GM23338 (cell line): ENCODE measurements at regions not wholly inside any gene's neighbourhood (a gene's known extent, or its start where the extent isn't known, plus 50 kb on each side); places are given as distances from the start of the nearest gene placed in this dataset.
"Not testable (repeated sequence)": the region's sequence is repeated elsewhere in the genome, so short reads cannot be mapped to it uniquely, and the experiment has no call there.

Source experiments
- EZH2phosphoT487 ChIP-seq: fragments of 200-600 bp; sonication (generic); IDR thresholded peaks from one replicate; pipeline ENCODE4 v1.8.1; 2018; ENCODE audit warnings: antibody characterized with exemption; ENCODE audit not compliant: unreplicated experiment
- REST ChIP-seq: IDR thresholded peaks from one replicate; pipeline ENCODE4 v1.6.1; 2018; ENCODE audit warnings: antibody characterized with exemption; ENCODE audit not compliant: unreplicated experiment
- TF ChIP-seq, protein P1 (sequence below), 2 experiments: fragments of 200-600 bp in 1 of 2; sonication (generic) in 1 of 2; conservative IDR thresholded peaks; 2 replicates each; pipeline versions ENCODE4 v1.5.1 to v1.6.1; 2016 to 2017; ENCODE audit warnings: antibody characterized with exemption in 2 of 2, low read depth in 2 of 2, mild to moderate bottlenecking in 2 of 2, moderate library complexity in 1 of 2

GRCh38 chr11:45016446-45016845 lies 65.8 kb upstream of the TP53I11 start:
- TF ChIP-seq REST, EZH2phosphoT487: not testable (repeated sequence)
- TF ChIP-seq, protein P1, sequence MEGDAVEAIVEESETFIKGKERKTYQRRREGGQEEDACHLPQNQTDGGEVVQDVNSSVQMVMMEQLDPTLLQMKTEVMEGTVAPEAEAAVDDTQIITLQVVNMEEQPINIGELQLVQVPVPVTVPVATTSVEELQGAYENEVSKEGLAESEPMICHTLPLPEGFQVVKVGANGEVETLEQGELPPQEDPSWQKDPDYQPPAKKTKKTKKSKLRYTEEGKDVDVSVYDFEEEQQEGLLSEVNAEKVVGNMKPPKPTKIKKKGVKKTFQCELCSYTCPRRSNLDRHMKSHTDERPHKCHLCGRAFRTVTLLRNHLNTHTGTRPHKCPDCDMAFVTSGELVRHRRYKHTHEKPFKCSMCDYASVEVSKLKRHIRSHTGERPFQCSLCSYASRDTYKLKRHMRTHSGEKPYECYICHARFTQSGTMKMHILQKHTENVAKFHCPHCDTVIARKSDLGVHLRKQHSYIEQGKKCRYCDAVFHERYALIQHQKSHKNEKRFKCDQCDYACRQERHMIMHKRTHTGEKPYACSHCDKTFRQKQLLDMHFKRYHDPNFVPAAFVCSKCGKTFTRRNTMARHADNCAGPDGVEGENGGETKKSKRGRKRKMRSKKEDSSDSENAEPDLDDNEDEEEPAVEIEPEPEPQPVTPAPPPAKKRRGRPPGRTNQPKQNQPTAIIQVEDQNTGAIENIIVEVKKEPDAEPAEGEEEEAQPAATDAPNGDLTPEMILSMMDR (conservative IDR thresholded peaks at IDR 0.05; ENCODE audit: low read depth in 2 of 2) = not testable (repeated sequence)
